ENCODE measurements at regions not wholly inside any gene's neighbourhood (a gene's known extent, or its start where the extent isn't known, plus 50 kb on each side); places are given as distances from the start of the nearest gene placed in this dataset.

DNA sequence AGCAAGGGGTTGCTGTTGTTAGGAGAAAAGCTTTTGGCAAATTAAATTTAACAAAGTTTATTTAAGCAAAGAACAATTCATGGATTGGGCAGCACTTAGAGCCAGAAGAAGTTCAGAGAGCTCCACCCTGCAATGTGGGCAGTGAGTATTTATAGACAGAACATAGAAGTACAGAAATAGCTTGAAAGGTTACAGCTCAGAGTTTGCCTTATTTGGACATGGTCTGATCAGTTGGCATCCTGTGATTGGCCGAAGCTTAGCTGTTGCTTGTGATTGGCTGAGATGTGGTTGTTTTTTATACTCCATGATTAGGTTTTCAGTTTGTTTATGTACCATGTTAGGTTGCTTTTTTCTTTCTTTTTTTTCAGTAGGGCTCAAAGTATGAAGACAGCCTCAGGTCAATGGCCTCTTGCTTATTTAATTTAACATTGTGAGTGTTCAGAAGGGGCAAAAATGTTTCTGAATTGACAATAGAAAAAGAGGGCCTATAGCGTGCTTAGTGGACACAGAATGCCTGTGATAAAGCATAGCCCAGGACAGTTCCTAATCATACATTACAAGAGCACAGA is 293.8 kb downstream of the IGSF11 start:
- TF ChIP-seq, protein P1, sequence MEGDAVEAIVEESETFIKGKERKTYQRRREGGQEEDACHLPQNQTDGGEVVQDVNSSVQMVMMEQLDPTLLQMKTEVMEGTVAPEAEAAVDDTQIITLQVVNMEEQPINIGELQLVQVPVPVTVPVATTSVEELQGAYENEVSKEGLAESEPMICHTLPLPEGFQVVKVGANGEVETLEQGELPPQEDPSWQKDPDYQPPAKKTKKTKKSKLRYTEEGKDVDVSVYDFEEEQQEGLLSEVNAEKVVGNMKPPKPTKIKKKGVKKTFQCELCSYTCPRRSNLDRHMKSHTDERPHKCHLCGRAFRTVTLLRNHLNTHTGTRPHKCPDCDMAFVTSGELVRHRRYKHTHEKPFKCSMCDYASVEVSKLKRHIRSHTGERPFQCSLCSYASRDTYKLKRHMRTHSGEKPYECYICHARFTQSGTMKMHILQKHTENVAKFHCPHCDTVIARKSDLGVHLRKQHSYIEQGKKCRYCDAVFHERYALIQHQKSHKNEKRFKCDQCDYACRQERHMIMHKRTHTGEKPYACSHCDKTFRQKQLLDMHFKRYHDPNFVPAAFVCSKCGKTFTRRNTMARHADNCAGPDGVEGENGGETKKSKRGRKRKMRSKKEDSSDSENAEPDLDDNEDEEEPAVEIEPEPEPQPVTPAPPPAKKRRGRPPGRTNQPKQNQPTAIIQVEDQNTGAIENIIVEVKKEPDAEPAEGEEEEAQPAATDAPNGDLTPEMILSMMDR (IDR thresholded peaks at IDR 0.05; ENCODE audit: low read depth, low read length), result no peak
- TF ChIP-seq POLR2A (IDR thresholded peaks at IDR 0.05; ENCODE audit: extremely low read depth, insufficient read length) (no peak), MYC (IDR thresholded peaks at IDR 0.05; ENCODE audit: low read depth, low read length) (no peak)
